ENCODE measurements at regions not wholly inside any gene's neighbourhood (a gene's known extent, or its start where the extent isn't known, plus 50 kb on each side); places are given as distances from the start of the nearest gene placed in this dataset.

DNA sequence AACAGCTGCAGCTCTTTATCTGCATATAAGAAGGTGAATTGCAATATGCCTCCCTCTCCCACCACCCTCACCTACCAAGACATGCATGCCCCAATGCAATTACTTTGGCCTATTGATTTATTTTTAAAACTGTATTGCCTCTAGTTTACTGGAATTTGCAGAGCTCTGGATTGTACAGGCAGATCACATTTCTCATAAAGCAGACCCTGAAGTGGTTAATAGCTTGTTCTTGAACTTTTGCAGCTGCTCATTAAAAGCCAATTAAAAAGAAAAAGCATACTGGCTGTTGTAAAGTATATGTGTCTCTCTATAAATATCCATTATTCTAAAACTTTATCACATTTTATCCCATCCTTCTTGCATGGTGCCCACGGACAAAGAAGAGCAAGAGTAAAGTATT is 221.5 kb upstream of the TOPAZ1 start:
- TF ChIP-seq REST (IDR thresholded peaks at IDR 0.05; ENCODE audit: low read depth, low read length) (no peak), EP300 (IDR thresholded peaks at IDR 0.05; ENCODE audit: borderline replicate concordance in 1 of 2, low read depth in 1 of 2, low read length in 1 of 2) (no peak), CTCF (IDR thresholded peaks at IDR 0.05) (no peak), SMC3 (IDR thresholded peaks at IDR 0.05; ENCODE audit: low read depth, low read length) (no peak), FOSL2 (IDR thresholded peaks at IDR 0.05; ENCODE audit: borderline replicate concordance, low read depth) (no peak), EZH2phosphoT487 (IDR thresholded peaks at IDR 0.05; ENCODE audit: borderline replicate concordance, low read depth) (no peak), RXRA (IDR thresholded peaks at IDR 0.05; ENCODE audit: borderline replicate concordance, low read depth) (no peak), ELF1 (IDR thresholded peaks at IDR 0.05) (no peak), FOXM1 (IDR thresholded peaks at IDR 0.05; ENCODE audit: low read depth) (no peak), TAF1 (IDR thresholded peaks at IDR 0.05; ENCODE audit: borderline replicate concordance, low read depth, low read length) (no peak), POLR2AphosphoS5 (IDR thresholded peaks at IDR 0.05; ENCODE audit: low read depth, low read length) (no peak), RAD21 (IDR thresholded peaks at IDR 0.05; ENCODE audit: low read length) (no peak), RFX5 (IDR thresholded peaks at IDR 0.05; ENCODE audit: low read length) (no peak)
- TF ChIP-seq, protein P1, sequence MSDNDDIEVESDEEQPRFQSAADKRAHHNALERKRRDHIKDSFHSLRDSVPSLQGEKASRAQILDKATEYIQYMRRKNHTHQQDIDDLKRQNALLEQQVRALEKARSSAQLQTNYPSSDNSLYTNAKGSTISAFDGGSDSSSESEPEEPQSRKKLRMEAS (IDR thresholded peaks at IDR 0.05; ENCODE audit: low read depth) = no peak
